Suprapubic skin (tissue), 4 donors: ENCODE measurements at regions not wholly inside any gene's neighbourhood (a gene's known extent, or its start where the extent isn't known, plus 50 kb on each side); places are given as distances from the start of the nearest gene placed in this dataset.
"Not testable (repeated sequence)": the region's sequence is repeated elsewhere in the genome, so short reads cannot be mapped to it uniquely, and the experiment has no call there.

Experiments used
- DNase-seq, 2 donors: peaks; one replicate each; pipeline ENCODE4 v3.0.0-alpha.2; 2019; ENCODE audit warnings: low spot score in 2 of 2
- H3K27ac ChIP-seq: fragments of 200-600 bp; sonication (generic); one replicate; pipeline ENCODE4 v1.5.1; 2019
- H3K27me3 ChIP-seq: fragments of 200-600 bp; sonication (generic); one replicate; pipeline ENCODE4 v1.5.1; 2019
- H3K36me3 ChIP-seq: fragments of 200-600 bp; sonication (generic); one replicate; pipeline ENCODE4 v1.5.1; 2019
- H3K4me1 ChIP-seq: fragments of 200-600 bp; sonication (generic); one replicate; pipeline ENCODE4 v1.5.1; 2019
- H3K4me3 ChIP-seq: fragments of 200-600 bp; sonication (generic); one replicate; pipeline ENCODE4 v1.5.1; 2019; ENCODE audit warnings: mild to moderate bottlenecking
- H3K9me3 ChIP-seq: fragments of 200-600 bp; sonication (generic); one replicate; pipeline ENCODE4 v1.5.1; 2019
- CTCF ChIP-seq, 2 donors: fragments of 200-600 bp in 1 of 2; fragments of 450-650 bp in 1 of 2; sonication (generic) in 1 of 2; IDR thresholded peaks; one replicate each; pipeline ENCODE4 v1.5.1; 2016 to 2019; ENCODE audit warnings: antibody characterized with exemption in 2 of 2, mild to moderate bottlenecking in 1 of 2, moderate library complexity in 1 of 2
- EP300 ChIP-seq: sonication (generic); formaldehyde crosslinking; IDR thresholded peaks from one replicate; pipeline ENCODE4 v1.6.1; 2017; ENCODE audit warnings: antibody characterized with exemption
- POLR2A ChIP-seq, 2 donors: fragments of 450-650 bp; IDR thresholded peaks; one replicate each; pipeline ENCODE4 v1.6.1; 2017; ENCODE audit warnings: antibody characterized with exemption in 2 of 2, mild to moderate bottlenecking in 2 of 2, moderate library complexity in 2 of 2
- POLR2AphosphoS5 ChIP-seq, 3 donors: sonication (generic); formaldehyde crosslinking; IDR thresholded peaks; one replicate each; pipeline ENCODE4 v1.6.1; 2017; ENCODE audit warnings: antibody characterized with exemption in 3 of 3
- WGBS: methylation state at CpG from one replicate; pipeline ENCODE4 v1.1.5; 2018; 5-methylcytosine and 5-hydroxymethylcytosine counted together

DNA sequence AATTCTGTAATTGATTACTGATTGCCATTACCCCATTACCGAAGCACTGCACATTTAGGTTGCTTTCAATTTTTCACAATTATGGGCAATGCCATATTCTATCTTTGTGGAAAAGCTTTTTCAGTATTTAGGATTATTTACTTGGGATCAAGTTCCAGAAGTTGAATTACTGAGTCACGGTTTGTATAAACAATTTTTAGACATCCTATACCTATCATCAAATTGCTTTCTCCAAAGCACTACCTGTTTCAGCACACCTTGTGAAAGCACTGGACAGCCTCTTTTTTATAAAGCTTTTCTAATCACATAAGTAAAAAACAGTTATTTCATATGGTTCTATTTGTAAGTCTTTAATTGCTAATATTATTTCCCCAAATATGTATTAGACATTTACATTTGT lies 221.5 kb upstream of the CAND1 start:
- no peak for TF ChIP-seq EP300
- no peak for TF ChIP-seq POLR2A (IDR thresholded peaks at IDR 0.05)
- TF ChIP-seq POLR2AphosphoS5 (IDR thresholded peaks at IDR 0.05): no peak
- no peak for TF ChIP-seq CTCF (IDR thresholded peaks at IDR 0.05)
- Histone ChIP-seq H3K4me3 (no peak overlapping the region), H3K4me1 (no peaks in the 10 kb centered on the region), H3K36me3 (no peaks in the 10 kb centered on the region), H3K27ac (no peak overlapping the region), H3K27me3 (no peaks in the 10 kb centered on the region), H3K9me3 (no peaks in the 10 kb centered on the region)
- 89% methylated on average over 2 of the region's 2 CpGs for WGBS
- DNase-seq: no peak

- WGBS: 86% methylated on average over 5 of the region's 5 CpGs
- no peaks in the 10 kb centered on the region for H3K9me3 ChIP-seq
Observed at GRCh38 chr12:67048371-67048770, 220.8 kb upstream of the CAND1 start.

GRCh38 chr12:67049199-67049598 lies 220.0 kb upstream of the CAND1 start:
- not testable (repeated sequence) for H3K36me3 ChIP-seq, DNase-seq, H3K27ac ChIP-seq

More at GRCh38 chr12:67048371-67048770, 220.8 kb upstream of the CAND1 start:
- H3K36me3 ChIP-seq: no peaks in the 10 kb centered on the region
- no peak for DNase-seq
- H3K27me3 ChIP-seq: no peaks in the 10 kb centered on the region
- no peak overlapping the region for H3K27ac ChIP-seq
- TF ChIP-seq POLR2A (IDR thresholded peaks at IDR 0.05): no peak
- no peak for TF ChIP-seq EP300
- TF ChIP-seq CTCF (IDR thresholded peaks at IDR 0.05): no peak
- TF ChIP-seq POLR2AphosphoS5 (IDR thresholded peaks at IDR 0.05): no peak
- H3K4me1 ChIP-seq: no peaks in the 10 kb centered on the region
- no peak overlapping the region for H3K4me3 ChIP-seq

DNA sequence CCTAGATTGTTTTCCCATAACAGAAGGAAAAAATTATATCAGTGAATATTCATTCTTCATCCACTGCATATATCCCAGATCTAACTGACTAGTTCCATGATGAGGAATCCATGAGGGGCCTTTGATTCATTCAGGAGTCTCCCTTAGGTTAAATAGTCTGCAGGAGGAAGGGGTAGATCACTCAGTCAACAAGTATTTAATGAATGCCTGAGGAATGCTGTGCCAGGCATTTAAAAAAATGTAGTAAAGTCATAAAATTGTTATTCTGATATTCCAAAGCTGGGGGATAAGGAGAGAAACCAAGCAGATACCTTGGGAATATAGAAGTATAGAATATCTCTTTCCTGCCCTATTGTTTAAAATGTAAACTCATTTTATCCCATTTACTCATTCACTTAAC lies 216.2 kb upstream of the CAND1 start:
- TF ChIP-seq EP300 (no peak), POLR2AphosphoS5 (IDR thresholded peaks at IDR 0.05) (no peak), POLR2A (IDR thresholded peaks at IDR 0.05) (no peak), CTCF (IDR thresholded peaks at IDR 0.05) (no peak)
- H3K27me3 ChIP-seq: no peaks in the 10 kb centered on the region
- H3K36me3 ChIP-seq: no peaks in the 10 kb centered on the region
- no peak for DNase-seq
- H3K4me1 ChIP-seq: no peaks in the 10 kb centered on the region
- H3K27ac ChIP-seq: no peak overlapping the region
- no peaks in the 10 kb centered on the region for H3K9me3 ChIP-seq
- H3K4me3 ChIP-seq: no peak overlapping the region

More at GRCh38 chr12:67049199-67049598, 220.0 kb upstream of the CAND1 start:
- WGBS: 75% methylated on average over 4 of the region's 4 CpGs
- H3K4me1 ChIP-seq, H3K27me3 ChIP-seq, H3K4me3 ChIP-seq, H3K9me3 ChIP-seq: not testable (repeated sequence)

GRCh38 chr12:67056329-67056728 lies 212.8 kb upstream of the CAND1 start:
- Histone ChIP-seq H3K4me3 (no peak overlapping the region), H3K4me1 (no peaks in the 10 kb centered on the region), H3K27me3 (no peaks in the 10 kb centered on the region), H3K36me3 (no peaks in the 10 kb centered on the region), H3K9me3 (no peaks in the 10 kb centered on the region), H3K27ac (no peak overlapping the region)
- no peak for DNase-seq
- TF ChIP-seq CTCF (IDR thresholded peaks at IDR 0.05) (no peak), POLR2A (IDR thresholded peaks at IDR 0.05) (no peak)

DNA sequence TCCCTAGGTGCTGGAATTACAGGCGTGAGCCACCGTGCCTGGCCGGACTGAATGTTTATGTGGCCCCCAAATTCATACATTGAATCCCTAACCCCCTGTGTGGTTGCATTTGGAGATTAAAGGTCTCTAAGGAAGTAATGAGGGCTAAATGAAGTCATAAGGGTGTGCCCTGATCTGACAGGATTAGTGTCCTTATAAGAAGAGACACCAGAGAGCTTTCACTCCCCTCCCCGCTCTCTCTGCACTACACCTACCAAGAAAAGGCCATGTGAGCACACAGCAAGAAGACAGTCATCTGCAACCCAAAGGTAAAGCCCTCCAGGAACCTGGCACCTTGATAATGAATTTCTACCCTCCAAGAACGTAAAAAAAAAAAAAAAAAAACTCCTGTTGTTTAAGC lies 212.1 kb upstream of the CAND1 start:
- TF ChIP-seq CTCF (IDR thresholded peaks at IDR 0.05) (no peak), EP300 (no peak), POLR2AphosphoS5 (IDR thresholded peaks at IDR 0.05) (no peak), POLR2A (IDR thresholded peaks at IDR 0.05) (no peak)
- Histone ChIP-seq H3K27ac (no peak overlapping the region), H3K4me3 (no peak overlapping the region), H3K4me1 (no peaks in the 10 kb centered on the region), H3K27me3 (no peaks in the 10 kb centered on the region), H3K9me3 (no peaks in the 10 kb centered on the region), H3K36me3 (no peaks in the 10 kb centered on the region)
- 92% methylated on average over 5 of the region's 5 CpGs for whole genome bisulfite sequencing
- no peak for DNase-seq
